HG03469 (cell line): ENCODE measurements at regions not wholly inside any gene's neighbourhood (a gene's known extent, or its start where the extent isn't known, plus 50 kb on each side); places are given as distances from the start of the nearest gene placed in this dataset.
A peak's percentile ranks its signal among the peaks of the same experiment; 100 is the strongest.
"Not testable (repeated sequence)": the region's sequence is repeated elsewhere in the genome, so short reads cannot be mapped to it uniquely, and the experiment has no call there.

Experiments used
- ATAC-seq: cut with Tn5 transposase; IDR thresholded peaks from one replicate; pipeline ENCODE4 v1.9.1; 2021; ENCODE audit warnings: mild to moderate bottlenecking, moderate library complexity, moderate number of reproducible peaks; ENCODE audit not compliant: unreplicated experiment

GRCh38 chr14:105974902-105975301 lies 448.5 kb downstream of the TMEM121 start:
- no peak for ATAC-seq

DNA sequence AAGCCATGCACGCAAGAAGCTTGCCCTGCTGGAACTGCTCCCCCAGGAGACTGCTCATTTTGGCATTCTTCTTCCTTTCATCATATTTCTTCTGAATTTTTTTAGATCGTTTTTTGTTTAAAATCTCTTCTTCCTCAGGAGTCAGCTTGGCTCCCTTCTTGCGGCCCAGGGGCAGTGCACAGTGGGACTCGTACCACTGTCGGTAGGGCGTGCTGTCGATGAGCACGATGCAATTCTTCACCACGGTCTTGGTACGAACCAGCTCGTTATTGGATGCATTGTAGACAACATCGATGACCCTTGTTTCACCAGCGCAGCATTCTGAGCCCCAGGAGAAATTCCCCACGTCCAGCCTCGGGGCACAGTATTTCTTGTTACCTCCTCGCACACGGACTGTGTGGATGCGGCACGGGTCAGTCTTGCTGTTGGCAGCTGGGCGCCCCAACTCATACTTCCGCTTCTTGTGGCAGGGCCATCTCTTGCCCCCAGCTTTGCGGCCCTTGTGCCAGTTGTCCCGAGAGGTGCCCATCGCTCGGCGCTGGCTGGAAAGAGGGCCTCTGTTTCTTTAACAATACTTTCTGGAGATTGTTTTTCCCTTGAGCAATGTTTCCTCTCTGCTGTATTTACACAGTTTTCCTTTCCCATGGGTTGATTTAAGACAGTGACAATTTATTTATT lies 452.4 kb downstream of the TMEM121 start:
- no peak for ATAC-seq

DNA sequence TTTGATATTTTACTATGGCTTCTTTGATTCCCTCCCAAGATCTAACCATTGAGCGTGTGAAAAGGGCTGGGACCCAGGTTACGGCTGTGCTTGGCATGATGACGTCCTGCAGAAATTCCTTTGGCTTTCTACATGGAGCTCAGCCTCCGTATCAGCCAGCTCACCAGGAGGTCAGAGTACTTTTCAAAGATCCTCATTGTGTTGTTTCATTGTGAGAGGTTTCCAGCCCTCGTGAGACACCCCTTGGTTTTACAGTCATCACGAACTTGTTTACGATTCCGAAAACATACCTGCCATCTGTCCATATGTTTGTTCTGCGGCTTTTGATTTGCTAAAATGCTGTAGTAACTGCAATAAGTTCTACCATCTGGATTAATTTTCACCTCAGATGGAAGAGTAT lies 453.1 kb downstream of the TMEM121 start:
- ATAC-seq: no peak

DNA sequence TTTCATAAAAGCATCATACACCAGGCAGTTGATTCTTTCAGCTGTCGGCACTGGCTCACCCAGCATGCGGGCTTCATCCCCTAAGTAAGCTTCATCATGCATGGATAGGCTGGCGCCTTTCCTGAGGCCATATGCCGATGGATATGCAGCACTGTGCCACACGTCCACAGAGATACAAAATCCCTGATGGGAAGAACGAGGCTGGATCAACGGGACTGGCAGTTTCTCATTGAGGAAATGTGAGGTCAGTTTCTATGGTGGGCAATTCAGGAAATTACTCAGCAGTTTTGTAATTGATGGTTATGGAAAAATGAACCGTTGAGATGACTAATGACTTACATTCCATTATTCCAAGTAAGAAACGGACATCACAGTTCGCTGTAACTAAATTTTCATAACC lies 453.8 kb downstream of the TMEM121 start:
- ATAC-seq: no peak

- not testable (repeated sequence) for ATAC-seq
These were observed 455.3 kb downstream of the TMEM121 start for GRCh38 chr14:105981517-105982302.

DNA sequence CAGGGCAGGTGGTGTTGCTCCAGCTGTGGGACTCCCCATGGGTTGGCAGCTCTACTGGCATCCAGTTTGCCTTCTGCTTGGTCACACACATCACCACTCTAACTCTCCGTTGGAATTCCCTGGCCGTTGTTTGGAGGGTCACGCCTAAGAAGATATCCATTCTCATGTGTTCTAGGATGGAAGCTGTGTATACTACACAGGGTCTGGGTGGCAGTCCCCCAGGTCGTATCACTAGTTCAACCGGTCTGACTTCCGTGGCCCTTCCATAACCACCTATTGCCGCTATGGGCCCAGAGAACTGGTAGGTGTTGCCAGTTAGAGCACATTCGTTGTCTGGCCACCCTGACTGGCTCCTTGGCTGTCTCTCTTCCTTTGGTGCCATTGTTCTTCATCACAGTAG lies 456.3 kb downstream of the TMEM121 start:
- no peak for ATAC-seq

GRCh38 chr14:105986894-105987284 lies 460.5 kb downstream of the TMEM121 start:
- no peak for ATAC-seq

DNA sequence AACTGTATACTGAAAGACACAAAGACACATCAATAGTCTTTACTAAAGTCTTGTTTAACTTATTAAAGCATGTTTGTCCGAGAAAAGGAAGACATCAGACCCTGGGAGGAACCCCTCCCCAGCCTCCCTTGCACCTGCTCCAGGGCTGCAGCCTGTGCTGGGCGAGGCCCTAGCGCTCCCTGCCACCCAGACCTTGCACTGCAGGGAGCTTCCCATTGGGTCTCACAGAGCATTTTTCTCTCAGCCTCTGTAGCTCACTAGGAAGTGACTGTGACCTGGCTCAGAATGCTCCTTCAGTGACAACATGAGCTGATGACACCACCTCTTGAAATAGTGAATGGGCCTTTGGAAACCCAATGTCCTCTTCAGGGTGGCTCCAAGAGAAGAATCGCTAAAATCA lies 461.2 kb downstream of the TMEM121 start:
- ATAC-seq: no peak

- ATAC-seq: no peak
These were observed 463.4 kb downstream of the TMEM121 start for GRCh38 chr14:105989566-105990302.

GRCh38 chr14:105991677-105992076 lies 465.3 kb downstream of the TMEM121 start:
- ATAC-seq: not testable (repeated sequence)

DNA sequence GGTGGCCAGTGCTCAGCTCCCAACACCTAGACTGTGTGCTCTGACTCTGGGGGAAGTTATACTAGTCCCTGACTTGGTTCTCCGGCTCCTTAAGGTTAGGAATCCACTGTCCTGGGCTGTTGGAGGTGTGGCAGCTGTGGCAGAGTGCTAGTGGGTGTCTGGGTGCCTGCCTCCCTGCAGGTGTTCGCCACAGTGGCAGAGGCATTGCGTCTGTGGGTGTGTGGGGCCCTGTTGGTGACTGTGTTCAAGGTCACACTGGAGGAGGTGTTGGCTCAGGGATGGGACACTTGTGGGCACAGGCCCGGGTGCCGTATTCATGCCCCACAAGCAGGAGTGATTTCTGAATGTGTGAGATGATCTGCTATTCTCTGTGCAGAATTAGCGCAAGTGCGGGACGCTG lies 467.4 kb downstream of the TMEM121 start:
- ATAC-seq: no peak

- not testable (repeated sequence) for ATAC-seq
These were observed 468.8 kb downstream of the TMEM121 start for GRCh38 chr14:105995011-105995710.

DNA sequence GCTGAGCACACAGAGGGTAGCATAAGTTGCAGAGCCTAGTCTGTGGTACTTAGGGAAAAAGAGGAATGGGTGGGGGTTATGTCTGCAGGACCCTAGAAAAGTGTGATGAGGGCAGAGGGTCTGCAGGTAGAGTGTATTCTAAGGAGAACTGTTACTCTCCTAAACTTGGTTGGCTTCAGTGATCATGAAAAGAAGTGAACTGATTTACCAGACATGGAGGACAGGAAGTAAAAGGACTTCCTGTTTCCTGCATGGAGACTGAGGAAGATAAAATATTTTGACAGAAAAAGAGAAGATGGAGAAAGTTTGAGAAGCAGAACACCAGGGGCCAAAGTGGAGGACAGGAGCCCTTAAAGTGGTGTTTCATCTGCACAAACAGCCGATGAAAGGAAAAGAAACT lies 472.2 kb downstream of the TMEM121 start:
- not testable (repeated sequence) for ATAC-seq

- ATAC-seq: peak; percentile 42
These were observed 473.1 kb downstream of the TMEM121 start for GRCh38 chr14:105999361-106000028.

GRCh38 chr14:106000029-106000511 lies 473.7 kb downstream of the TMEM121 start:
- ATAC-seq: peak; percentile 42

- ATAC-seq: not testable (repeated sequence)
These were observed 474.9 kb downstream of the TMEM121 start for GRCh38 chr14:106001277-106001676.

- ATAC-seq: no peak
These were observed 477.0 kb downstream of the TMEM121 start for GRCh38 chr14:106003351-106003750.

GRCh38 chr14:106004937-106005795 lies 478.8 kb downstream of the TMEM121 start:
- not testable (repeated sequence) for ATAC-seq

DNA sequence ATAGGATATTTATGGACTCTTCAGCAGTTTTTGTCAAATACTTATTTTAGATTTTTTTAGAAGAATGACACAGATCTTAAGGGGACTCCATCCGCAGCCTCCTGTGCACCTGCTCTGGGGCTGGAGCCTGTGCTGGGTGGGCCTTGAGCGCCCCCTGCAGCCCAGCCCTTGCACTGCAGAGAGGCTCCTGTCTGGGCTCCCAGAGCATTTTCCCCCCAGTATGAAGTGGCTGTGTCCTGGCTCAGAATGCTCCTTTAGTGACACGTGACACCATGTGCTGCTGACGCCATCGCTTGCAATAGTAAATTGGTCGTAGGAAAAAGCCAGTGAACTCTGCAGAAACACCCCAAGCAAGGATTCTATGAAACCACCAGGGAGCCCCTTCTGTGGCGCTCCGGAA lies 479.7 kb downstream of the TMEM121 start:
- not testable (repeated sequence) for ATAC-seq
